ENCODE measurements at regions not wholly inside any gene's neighbourhood (a gene's known extent, or its start where the extent isn't known, plus 50 kb on each side); places are given as distances from the start of the nearest gene placed in this dataset.
"Not testable (repeated sequence)": the region's sequence is repeated elsewhere in the genome, so short reads cannot be mapped to it uniquely, and the experiment has no call there.

DNA sequence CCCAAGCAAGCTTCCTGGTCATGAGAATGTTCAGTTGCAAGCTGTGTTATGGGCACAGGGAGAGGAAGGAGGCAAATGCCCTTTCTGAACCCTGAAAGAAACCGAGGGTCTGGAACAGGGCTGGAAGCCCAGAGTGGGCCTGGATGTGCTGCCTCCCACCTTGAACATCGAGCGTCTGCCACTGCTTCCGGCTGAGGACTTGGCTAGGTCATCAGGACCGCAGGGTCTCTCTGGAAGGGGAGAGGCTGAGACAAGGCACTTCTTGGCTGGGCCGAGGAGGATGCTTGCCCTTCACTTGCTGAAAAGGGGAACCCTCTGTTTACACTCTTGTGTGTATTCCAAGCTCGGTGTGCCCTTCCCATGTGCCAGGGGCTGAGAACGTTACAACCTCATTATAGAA lies 168.0 kb upstream of the C1orf174 start:
- DNase-seq, result no peak

DNA sequence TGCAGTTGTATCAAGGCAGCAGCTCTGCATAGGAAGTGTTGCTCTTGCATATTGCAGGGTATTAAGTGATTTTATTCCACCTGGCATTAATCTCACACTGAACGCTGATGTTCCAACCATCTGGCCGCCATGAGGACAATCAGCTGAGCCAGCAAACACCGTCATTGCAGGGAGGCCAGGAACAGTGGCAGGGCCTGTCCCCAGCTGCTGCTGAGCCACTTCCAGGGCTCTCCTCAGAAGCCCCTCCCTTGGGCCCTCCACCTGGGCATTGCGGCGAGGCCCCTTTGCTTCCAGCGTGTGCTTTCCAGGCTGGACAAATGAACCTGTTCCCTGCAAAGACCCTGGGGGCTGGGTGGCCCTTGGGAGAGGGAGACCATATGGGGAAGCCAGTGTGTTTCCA lies 171.6 kb upstream of the C1orf174 start:
- DNase-seq, result no peak

- DNase-seq, result no peak
Measured at GRCh38 chr1:4072481-4073153, 172.5 kb upstream of the C1orf174 start.

- no peak for DNase-seq
Measured at GRCh38 chr1:4075436-4076225, 175.6 kb upstream of the C1orf174 start.

- no peak for DNase-seq
Measured at GRCh38 chr1:4076346-4076745, 176.3 kb upstream of the C1orf174 start.

- DNase-seq, result not testable (repeated sequence)
Measured at GRCh38 chr1:4078091-4078962, 178.3 kb upstream of the C1orf174 start.

GRCh38 chr1:4079815-4080214 lies 179.7 kb upstream of the C1orf174 start:
- no peak for DNase-seq

DNA sequence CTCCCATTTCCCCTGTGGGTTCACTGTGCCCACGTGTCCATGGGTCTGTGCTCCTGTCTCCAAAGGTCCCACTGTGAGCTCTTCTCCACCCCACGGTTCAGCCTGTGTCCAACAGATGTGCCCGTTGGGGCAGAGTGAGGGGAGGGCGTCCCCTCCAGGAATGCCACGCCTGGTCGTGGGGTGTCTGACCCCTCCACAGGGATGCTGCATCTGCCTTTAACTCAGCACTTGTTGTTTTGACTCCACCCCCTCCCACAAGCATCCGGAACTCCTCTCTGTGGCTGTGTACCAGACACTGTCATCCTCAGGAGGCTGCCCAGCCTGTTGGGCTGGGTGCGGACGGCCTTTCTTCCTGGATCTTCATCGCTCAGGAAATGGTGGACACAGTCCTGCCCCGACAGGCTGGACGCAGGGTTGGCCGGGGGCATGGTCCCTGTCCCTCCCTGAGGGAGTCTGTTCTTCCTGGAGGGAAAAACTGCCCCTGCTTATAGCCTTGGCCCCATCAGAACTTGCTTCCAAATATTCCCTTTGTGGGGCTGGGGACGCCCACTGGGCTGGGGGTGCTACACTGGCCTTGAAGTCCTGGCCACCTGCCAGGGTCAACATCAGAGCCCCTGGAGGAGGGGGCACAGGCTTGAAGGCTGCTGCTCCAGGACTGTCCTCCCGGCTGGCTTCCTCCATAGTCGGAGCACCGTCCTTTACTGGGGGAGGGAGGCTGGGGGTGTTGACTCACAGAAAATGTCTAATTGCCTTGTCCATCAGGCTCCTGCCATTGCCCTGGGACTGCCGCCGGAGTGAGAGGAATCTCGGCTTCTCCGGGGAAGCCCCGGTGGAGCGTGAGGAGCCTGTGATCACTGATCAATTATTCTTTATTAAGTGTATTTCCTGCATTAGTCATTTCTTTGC lies 182.0 kb upstream of the C1orf174 start:
- no peak for DNase-seq

DNA sequence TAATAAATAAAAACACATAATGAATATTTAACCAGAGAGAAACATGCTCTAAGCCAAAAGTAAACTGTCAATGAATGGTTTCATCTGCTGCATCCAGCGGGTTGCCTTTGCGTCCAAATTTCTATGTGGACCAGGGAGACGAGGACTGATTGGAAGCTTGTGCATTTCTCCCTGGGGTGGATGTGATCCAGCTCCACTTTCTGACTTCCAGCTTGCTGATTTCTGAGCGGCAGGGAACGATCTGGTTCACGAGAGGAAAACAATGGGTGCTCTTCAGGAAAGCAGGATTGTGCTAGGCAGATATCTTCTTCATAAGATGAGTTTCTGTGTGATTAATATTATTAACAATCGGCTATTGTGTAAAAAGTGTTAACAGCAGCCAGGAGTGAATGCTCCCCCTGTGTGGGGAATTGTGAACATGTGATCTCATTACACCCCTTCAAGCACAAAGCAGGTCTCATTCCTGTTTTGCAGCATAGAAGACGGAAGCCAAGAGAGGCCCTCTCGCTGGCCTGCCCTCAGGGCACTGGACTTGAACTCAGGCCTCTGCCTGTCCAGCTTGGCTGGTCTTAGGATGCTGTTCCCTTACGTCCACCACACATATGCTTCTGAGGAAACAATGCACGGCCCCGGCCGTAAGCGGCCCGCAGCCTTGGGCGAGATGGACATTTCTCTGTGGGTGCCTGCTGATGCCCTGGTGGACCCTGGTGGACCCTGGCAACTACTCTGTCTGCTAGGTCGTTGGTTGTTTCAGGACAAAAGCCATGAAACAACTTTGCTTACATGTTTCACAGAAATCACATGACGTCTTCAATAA lies 183.4 kb upstream of the C1orf174 start:
- no peak for DNase-seq

DNA sequence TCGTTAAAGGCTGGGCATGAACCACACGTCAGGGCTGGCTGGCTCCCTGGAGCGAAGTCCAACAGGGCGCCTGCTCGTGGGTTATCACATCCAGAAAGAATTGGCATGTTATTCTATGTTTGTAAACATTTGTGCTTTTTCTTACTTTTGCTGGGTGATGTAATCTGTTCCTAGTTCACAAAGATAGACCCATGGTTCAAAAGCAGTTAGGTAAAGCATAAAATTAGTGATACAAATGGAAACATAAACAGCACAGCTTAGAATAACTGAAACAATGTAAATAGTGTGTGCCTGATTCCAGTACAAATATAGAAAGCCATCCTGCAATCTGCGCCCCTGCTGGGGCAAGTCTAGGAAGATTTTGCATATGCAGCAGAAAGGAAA lies 184.0 kb upstream of the C1orf174 start:
- DNase-seq, result no peak

GRCh38 chr1:4084446-4084845 lies 184.4 kb upstream of the C1orf174 start:
- DNase-seq, result no peak

GRCh38 chr1:4084896-4085295 lies 184.8 kb upstream of the C1orf174 start:
- no peak for DNase-seq

- DNase-seq, result no peak
Measured at GRCh38 chr1:4085546-4085945, 185.5 kb upstream of the C1orf174 start.

GRCh38 chr1:4086085-4086850 lies 186.2 kb upstream of the C1orf174 start:
- DNase-seq, result no peak

DNA sequence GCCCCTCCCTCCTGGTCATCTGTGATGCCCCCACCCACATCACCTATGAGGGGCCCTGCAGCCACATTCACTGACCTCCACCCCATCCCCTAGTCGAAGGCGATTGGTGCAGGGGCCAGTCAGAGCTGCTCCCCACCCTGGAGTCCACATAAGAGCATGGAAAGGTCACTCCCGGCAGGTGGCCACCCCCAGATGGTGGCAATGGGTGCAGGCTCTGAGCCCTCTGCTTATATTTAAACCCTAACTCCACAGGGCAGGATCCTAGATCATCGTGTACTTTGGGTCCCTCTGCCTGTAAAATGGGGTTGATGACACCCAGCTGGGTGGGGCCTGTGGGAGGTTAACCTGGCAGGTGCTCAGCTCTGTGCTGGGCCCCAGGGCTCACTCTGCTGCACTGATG lies 186.8 kb upstream of the C1orf174 start:
- no peak for DNase-seq

DNA sequence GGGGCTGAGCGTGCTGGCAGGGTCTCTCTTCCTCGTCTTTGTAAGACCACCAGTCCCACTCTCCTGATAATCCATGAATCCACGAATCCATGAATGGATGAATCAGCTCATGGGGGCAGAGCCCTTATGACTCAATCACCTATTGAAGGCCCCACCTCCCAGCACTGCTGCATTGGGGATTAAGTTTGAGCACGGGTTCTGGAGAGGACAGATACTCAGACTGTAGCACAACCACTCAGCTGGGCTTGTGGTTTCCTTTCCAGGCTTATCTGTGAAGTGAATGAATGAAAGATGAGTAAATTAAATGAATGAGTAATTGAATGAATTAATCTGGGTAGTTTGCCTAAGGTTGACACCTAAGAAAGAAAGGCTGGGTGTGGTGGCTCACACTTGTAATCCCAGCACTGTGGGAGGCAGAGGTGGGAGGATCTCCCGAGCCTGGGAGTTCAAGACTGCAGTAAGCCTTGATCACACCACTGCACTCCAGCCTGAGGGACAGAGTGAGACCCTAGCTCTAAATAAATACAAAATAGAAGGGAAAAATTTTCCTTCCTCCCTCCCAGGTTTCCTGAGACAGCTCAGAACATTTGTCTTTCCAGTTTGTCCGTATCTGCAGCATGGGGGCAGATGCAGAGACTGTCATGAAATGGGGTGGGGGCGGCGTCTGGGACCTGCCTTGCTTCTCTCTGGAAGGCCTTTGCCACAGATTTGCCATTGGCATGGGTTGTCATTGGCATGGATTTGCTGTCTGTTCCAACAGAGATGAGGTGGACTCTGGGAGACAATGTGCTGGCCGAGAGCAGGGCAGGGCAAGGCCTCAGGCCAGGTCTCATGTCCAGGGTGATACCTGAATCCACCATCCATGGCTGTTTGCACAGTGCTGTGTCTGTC lies 187.7 kb upstream of the C1orf174 start:
- DNase-seq, result no peak

DNA sequence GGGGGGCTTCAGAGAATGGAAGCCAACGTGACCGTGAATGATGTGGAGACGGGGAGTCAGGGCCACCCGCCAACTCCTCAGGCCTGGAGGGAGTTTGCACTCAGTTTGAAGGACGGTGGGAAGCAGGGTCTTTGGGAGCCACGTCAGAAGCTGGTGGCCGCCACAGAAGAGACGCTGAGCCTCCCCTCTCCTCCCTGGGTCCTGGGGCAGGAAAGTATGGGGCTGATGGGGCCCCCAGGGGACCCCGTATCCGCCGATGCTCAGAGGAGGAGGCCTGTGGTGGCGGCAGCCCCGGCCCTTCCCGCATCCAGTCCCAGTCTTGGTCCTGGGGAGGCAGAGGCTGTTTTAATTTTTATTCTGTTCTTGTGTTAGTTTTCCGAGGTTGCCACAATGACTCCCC lies 188.6 kb upstream of the C1orf174 start:
- DNase-seq, result no peak

- no peak for DNase-seq
Measured at GRCh38 chr1:4089421-4090175, 189.5 kb upstream of the C1orf174 start.

DNA sequence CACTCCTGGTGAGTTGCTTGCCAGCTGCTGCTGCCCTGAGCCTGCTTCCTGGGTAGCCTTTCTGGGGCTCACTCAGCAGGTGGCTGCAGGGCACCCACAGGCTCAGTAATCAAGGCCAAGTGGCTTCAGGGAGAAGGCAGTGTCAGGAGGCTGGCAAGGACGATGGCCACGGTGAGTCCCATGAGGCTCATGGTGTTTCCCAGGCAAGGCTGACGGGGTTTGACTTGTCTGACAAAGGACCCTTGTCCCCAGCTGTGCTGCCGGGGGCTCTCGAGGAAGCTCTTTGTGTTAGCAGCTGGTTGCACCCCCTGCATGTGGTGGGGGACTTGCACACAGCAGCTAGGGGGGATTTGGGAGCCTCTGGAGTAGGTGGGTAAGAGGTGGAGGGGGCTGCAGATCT lies 190.5 kb upstream of the C1orf174 start:
- no peak for DNase-seq
